GM18907 (cell line): ENCODE measurements at regions not wholly inside any gene's neighbourhood (a gene's known extent, or its start where the extent isn't known, plus 50 kb on each side); places are given as distances from the start of the nearest gene placed in this dataset.
"Not testable (repeated sequence)": the region's sequence is repeated elsewhere in the genome, so short reads cannot be mapped to it uniquely, and the experiment has no call there.

Experiments used
- ATAC-seq: cut with Tn5 transposase; IDR thresholded peaks from one replicate; pipeline ENCODE4 v1.9.1; 2021; ENCODE audit warnings: mild to moderate bottlenecking, moderate library complexity; ENCODE audit not compliant: unreplicated experiment

DNA sequence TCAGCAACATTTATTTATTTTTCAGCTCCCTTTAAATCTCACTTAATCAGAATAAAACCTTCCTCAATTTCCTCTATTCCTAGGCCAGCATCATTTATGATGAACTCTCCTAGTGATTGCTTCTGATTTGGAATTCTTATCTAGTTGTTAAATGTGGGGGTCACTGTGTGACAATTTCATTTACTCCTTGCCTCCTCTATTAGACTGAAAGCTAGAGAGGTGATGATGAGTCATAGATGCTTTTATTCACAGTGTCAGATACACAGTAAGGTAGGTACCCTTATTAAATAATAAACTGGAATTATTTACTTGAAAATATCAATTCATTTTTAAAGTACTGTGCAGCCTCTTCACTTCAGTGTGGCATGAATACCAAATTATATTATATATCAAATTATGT, 960.6 kb downstream of the MAT2B start:
- ATAC-seq, result no peak

DNA sequence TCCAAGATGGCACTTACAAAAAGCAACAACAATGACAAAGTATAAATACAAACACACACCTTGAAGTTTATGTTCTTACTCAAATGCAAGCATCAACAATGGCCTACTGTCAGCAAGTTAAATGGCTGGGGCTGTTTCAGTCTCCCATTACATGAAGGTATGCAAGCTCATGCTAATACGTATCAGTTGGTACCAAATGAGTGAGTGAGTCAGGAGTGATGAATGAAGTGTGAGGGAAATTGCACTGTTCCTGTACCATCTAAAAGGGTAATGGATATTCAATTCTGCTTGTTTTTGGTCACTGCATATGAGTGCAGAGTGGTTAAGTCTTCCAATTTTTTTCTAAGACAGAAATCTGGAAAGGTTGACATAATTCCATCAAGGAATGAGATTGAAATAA, 964.9 kb downstream of the MAT2B start:
- no peak for ATAC-seq

DNA sequence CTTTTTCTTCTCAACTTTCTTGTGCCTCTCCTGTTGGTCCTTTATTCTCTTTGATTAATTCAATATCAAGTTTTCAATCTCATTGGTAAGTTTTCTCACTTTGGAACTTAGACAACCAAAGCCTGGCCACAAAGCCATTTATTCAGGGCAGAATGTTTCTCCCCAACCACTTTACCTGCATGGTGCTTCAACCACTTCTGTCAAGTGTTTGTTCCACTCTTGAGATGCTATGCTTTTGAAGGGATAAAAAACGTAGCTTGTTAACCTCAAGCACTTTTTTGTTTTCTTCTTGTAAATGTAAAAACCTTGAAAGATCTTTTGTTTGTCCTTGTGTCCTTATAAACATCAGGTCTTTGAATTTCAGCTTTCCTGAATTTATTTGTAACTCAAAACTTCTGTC, 966.7 kb downstream of the MAT2B start:
- no peak for ATAC-seq

DNA sequence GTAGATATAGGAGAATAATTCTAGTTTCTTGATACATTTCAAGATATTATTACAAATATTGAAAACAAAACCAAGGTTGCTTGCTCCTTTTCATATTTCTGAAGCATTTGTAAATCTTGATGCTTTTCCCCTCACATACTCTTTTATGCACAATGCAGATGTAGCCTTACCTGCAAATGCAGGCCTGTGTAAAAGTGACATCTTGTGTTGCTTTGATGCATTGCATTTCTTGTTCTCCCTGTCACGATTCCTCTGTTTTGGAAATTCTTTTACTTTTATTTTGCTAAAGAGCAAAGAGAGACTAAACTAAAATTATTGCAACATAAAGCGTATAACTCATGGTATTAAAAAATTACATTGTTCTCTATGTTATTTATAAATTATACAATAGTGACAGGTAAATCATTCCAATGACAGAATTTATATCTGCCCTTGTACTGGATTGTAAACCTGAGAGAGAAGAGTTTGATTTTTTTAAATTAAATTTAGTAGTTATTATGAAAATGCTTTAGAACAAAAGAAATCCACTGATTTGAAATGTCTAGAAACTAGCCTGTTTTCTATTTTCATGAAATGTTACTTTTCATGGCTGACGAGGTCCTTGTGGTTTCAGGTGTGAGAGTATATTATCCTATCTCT, 970.0 kb downstream of the MAT2B start:
- ATAC-seq, result no peak

DNA sequence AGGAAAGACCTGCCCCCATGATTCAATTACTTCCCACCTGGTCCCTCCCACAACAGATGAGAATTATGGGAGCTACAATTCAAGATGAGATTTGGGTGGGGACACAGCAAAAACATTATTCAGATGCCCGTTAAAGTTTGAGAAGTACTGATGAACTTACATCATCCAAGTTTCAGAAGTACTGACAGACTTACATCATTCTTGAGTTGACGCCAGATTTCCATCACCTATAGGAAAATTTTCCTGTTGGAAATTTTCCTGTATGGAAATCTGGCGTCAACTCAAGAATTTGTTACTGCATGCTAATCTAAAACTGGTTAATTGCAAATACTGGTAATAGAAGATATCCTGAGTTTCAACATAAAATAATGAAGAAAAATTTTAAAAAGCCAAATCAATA, 975.9 kb downstream of the MAT2B start:
- no peak for ATAC-seq

DNA sequence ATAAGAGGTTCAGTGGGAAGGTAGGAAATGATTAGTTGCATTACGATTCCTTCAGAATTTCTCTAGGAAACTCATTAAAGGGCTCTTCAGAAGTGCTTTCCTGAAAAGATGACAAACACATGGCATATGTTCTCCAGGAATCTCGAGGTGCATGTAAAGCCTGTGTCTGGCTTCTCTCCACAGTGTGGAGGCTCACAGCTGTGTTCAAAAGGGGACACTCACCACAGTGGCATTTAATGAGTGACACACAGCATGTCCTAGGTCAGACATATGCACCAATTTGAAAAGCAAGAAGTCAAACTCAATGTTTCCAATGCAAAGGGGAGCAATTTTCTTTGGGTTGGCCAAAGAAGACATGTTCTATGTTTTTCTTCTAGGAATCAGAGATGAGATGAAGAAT, 976.9 kb downstream of the MAT2B start:
- no peak for ATAC-seq

DNA sequence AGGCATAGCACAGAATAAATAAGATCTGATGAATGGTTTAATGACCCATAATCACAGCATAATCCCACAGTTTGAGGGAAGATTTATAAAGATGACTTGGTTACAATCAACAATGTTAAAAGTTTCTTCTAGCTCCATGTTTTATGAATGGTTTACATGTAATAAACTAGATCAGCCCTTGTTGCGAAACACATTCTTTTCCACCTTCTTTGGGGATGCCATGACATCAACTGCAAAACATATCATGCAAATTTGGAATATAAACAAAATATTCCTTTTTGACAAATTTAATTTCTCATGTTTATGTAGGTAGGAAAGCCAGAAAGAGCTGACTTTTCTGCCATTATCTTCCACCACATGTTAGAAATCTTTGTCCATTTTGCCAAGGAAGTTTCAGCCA, 979.5 kb downstream of the MAT2B start:
- ATAC-seq, result no peak

DNA sequence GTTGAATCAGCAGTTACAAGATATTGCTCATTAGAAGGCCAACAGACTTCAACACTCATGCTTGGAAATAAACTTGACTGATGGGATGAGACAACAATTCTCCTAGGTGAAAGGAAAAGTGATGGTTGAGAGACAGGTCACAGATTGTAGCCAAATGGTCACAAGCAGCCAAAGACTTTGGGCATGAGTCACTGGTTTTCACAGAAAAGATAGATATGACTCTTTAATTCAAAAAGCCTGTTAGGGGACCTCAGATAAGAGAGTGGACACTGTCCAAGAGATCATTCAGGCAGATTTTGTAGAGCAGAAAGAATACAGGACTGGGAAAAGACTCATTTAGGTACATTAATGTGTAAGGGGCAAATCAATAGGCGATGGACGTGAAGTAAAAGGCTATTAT, 982.5 kb downstream of the MAT2B start:
- ATAC-seq, result no peak

DNA sequence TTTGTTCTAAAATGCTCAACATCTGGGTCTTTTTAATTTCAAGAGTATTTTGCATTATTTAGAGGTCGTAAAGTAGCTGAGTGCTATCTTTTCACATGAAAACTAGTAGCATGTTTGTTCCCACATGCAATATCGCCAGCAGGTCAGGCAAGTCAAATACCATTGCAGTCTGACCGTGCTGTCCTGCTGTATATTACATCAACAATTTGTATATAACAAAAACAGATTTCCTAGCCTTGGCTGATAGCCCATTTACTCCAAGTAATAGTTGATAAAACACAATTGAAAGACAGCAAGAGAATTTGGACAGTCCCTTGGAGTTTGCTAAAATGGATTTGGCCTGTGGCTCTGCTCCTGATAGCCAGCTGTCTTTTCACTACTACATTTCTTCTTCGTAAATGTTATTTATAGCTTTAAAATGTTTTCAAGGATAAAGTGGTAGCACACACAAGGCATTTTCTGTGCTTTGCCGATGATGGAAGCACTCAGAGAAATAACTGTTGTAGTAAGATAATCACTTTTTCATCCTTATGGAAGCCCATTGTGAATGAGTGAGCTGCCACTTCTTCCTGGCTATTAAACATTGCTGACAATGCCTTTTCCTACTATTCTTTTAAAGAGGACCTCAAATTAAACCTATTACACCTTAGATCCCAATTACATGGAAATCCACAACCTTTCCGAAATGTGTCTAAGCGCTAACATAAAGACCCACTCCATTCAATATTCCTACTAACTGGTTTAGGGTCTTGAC, 992.1 kb downstream of the MAT2B start:
- ATAC-seq, result no peak

DNA sequence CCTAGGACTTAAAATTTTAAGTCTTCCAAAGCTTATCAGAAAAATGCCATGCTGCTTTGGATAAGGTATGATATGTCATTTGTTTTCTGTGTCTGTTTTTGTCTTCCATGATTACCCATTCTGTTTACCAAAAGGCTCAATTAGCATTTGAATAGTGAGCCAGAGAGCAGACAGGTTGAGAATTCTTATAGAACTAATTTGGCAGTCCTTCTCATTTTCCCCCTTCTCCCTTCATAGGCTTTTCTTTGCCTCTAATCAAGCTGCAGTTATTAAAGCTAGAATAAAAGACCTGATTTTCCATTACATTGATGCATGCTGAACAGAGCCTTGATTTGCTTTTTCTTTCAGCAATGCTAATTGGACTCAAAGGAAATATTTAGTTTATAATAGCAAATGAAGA, 993.0 kb downstream of the MAT2B start:
- ATAC-seq, result no peak

DNA sequence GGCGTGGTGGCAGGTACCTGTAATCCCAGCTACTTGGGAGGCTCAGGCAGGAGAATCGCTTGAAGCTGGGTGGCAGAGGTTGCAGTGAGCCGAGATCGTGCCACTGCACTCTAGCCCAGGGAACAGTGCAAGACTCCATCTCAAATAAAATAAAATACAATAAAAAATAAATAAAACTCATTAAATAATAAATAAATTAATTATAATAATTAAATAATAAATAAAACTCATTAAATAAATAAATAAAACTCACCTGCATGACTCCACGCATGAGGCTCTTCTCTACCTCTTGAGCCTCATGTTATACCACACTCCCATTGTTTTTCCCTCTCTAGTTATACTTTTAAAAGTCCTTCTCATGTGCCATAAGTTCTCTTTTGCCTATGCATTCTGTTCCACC, 995.4 kb downstream of the MAT2B start:
- ATAC-seq, result no peak

DNA sequence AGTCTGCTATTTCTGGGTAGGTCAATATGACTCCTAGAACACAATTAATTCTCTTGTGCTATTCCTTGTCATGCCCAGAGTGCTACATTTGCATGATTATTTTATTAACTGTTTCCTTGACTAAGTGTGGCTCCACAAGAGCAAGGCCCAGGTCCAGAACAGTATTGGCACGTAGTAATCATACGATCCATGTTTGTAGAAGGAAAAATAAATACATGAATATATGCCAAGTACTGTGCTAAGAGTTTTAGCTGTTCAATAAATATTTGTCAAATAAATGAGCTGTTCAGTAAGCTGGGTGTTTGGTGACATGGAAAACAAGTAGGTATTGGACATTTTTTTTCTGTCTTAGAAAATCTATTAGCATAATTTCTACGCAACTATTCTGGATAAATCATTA, 995.9 kb downstream of the MAT2B start:
- ATAC-seq, result no peak

DNA sequence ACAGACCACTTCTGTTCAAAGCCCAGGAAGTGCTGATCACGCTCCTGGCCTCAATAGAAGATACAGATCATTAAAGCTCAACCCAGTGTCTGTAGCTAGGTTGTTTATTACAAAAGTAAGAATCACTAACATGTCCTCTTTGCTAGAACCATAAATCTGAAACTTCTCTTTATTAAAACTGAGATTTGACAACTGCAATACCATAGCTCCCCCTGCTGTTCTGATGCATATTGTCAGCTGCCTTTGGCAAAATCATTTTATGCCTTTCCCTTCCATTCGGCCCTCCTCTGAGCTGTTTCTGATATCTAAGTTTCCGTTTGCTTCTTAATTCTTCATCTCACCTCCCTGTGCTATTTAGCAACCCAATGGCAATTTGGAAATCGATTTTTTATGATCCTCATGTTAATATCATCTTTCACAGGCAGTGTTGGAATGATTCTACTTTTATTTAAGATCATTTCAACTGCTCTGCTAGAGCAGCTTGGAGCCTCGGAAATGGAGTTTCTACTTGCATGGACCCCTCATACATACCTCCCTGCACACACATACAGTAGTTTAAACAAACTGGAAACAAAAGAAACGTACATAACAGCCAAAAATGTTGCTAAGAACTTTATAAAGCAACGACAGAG, 998.8 kb downstream of the MAT2B start:
- peak; percentile 79 for ATAC-seq

DNA sequence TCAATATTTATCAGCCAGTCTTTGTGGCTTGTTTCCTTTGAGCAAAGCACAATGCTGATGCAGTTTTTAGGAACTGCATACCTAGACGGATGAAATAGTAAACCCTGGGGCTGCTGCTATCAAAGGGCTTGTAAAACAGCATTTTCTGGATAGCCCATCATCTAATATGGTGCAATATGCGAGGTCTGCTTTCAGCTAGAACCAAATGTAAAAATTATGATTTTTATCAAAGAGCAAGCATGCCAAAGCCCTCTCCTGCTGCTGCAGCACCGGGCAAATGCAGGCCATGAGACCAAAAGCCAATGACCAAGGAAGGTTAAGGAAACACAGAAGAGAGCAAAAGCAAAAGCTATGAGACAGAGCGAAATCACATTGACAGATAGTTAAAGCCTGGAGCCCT, 1000.4 kb downstream of the MAT2B start:
- ATAC-seq, result no peak

DNA sequence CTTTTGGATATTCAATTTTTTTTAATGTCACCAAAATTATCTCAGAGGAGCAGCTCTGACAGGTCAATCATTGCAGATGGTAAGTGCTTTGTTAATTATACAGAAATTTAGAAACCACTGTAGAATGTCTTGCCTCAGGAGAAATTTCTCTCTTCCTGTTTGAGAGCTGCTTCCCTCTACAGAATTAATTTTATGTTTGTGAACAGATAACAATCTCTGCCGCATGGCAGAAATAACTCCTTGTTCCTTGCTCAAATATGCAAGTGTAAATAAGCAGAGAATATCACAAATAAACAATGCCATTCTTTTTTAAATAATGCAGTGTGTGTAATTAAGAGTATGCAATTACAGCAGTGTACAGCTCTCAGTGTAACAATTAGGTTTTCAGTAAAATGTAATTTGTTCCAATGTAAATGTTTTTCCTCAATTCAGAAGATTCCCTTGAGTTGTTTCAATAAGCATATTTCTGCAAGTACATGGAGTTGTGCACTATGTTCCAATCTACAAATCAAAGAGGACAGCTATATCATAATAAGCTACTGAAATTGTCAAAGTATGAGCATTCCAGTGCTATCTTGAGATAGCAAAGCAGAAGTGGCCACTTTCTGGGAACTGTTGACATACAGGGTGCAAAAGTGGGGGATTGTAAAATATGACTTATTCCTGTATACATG, 1012.8 kb downstream of the MAT2B start:
- no peak for ATAC-seq

DNA sequence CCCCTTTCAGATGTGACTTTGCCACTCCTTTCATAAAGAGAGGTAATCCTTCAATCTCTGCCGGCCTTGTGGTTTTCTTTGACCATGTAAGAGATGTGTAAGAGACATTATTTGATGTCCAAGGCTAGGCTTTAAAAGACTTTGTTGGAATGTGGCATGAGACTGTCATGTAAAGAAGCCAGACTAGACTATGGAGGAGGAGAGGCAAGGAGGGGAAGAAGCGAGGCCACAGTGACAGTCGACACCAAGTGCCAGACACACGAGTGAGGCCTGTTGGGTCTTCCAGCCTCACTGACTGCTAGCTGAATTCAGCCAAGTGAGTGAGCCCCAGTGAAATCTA, 1013.3 kb downstream of the MAT2B start:
- no peak for ATAC-seq

DNA sequence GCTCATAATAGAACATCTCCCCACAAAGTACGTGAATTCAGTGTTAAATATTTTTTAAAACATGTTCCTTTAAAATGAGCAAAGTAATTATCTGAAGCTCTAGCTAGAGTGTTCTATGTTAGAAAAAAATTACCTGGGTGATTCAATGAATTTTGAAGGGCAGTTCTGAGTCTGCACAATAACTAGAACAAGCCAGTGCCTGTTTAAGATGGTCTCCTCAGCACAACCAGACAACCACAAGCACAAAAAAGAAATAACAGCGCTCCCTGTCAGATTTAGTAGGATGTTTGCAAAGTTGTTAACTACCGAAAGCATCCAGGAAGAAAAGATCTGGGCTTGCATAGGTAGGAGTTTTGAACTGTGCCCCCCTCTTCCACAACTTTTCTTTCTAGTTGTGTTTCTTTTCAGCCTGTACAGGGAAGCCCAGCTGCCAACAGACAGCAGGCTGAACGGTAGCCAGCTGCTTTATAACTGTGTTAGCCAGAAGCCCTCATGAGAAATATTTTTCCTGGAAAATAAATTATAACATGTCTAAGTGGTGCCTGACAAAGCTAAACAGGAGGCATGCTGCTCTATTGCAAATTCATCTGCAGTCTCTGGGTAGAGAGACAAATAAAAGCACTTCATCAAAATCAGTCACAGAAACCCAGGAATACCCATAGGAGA, 1026.9 kb downstream of the MAT2B start:
- no peak for ATAC-seq

DNA sequence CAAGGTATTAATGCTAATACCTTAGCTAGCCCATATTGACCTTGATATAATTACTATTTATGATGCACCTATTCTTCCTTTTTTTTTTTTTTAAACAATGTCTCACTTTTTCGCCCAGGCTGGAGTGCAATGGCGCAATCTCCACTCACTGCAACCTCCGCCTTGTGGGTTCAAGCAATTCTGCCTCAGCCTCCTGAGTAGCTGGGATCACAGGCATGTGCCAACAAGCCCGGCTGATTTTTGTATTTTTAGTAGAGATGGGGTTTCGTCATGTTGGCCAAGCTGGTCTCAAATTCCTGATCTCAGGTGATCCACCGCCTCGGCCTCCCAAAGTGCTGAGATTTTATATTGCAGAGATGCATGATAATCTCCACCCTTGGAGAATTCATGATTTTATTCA, 1028.0 kb downstream of the MAT2B start:
- ATAC-seq, result not testable (repeated sequence)

DNA sequence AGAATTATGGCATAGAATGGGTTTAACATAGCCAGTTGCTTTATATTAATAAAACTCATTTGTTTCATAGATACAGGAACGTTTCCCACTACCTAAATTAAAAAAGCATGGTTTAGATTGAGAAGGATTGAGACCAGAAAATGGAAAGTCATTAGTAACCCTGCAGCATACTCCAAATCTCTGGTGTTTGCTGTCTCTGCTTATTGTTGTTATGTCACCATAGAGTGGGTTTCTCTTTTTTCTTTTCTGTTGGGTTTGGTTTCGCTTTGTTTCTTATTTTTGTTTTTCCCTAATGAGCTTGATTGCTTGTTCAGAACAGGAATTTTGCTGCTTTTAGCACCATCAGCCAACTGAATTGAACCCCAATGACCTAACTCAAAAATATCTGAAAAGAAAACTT, 1034.8 kb downstream of the MAT2B start:
- no peak for ATAC-seq

DNA sequence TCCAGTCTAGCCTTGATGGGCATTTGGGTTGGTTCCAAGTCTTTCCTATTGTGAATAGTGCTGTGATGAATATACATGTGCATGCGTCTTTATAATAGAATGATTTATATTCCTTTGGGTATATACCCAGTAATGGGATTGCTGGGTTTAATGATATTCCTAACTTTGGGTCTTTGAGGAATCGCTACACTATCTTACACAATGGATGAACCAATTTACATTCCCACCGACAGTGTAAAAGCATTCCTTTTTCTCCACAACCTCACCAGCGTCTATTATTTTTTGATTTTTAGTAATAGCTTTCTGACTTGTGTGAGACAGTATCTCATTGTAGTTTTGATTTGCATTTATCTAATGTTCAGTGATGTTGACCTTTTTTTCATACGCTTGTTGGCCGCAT, 1040.1 kb downstream of the MAT2B start:
- no peak for ATAC-seq

DNA sequence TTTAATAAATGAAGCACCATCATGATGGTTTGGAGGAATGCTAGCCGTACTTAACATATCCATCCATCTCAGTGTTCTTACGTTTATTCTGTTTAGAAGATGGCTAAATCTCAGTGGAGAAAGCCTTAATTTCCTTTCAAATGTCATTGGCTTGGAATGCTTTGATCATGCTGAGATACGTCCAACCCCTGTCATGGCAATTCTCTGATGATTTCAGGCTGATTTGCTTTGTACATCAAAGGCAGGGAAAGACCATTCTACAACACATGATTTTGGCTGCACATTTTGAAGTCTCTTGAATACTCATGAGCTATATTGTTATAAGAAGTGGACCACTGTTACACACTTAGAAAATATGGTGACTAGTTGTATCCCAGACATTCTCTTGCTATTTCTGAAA, 1048.4 kb downstream of the MAT2B start:
- no peak for ATAC-seq
